NCI-H82 treated with DMSO at 0.1 percent for 48 hours (cell line): ENCODE measurements at regions not wholly inside any gene's neighbourhood (a gene's known extent, or its start where the extent isn't known, plus 50 kb on each side); places are given as distances from the start of the nearest gene placed in this dataset.
"Not testable (repeated sequence)": the region's sequence is repeated elsewhere in the genome, so short reads cannot be mapped to it uniquely, and the experiment has no call there.

ENCODE experiments used
- DNase-seq: peaks from one replicate; lab custom pipeline; 2025; ENCODE audit not compliant: unreplicated experiment; lab: John Stamatoyannopoulos, UW

DNA sequence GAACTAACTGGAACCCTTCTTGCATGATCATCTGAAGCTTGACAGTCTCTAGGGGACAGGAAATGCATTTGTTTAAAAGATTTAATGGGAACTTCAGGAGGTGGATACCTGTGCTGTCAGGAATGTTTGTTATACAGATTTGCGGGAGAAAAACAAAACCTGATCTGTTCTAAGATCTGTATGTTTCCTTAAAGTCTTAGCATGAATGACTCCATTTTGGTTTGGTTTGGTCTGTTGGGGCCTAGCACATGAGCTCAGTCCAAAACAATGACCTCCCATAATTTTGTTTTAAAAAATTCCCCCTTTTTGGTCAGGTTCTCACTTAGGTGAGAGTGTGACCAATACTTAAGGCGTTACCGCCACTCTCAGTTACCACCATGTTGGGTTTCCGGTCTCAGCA, 138.7 kb downstream of the AKR1D1 start:
- DNase-seq: no peak

DNA sequence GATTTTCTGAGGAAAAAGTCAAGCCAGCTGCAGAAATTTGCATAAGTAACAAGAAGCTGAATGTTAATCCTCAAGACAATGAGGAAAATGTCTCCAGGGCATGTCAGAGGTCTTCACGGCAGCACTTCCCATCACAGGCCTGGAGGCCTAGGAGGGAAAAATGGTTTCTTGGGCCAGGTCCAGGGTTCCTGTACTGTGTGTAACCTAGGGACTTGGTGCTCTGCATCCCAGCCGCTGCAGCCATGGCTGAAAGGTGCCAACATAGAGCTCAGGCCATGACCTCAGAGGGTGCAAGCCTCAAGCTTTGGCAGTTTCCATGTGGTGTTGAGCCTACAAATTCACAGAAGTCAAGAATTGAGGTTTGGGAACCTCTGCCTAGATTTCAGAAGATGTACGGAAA, 144.1 kb downstream of the AKR1D1 start:
- DNase-seq: not testable (repeated sequence)

DNA sequence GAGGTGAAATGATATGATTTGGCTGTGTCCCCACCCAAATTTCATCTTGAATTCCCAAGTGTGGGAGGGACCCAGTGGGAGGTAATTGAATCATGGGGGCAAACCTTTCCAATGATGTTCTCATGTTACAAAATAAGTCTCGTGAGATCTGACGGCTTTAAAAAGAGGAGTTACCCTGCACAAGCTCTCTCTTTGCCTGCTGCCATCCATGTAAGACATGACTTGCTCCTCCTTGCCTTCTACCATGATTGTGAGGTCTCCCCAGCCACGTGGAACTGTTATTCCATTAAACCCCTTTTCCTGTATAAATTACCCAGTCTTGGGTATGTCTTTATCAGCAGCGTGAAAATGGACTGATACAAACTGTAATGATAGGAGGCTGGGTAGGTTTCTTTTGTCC, 145.1 kb downstream of the AKR1D1 start:
- not testable (repeated sequence) for DNase-seq

DNA sequence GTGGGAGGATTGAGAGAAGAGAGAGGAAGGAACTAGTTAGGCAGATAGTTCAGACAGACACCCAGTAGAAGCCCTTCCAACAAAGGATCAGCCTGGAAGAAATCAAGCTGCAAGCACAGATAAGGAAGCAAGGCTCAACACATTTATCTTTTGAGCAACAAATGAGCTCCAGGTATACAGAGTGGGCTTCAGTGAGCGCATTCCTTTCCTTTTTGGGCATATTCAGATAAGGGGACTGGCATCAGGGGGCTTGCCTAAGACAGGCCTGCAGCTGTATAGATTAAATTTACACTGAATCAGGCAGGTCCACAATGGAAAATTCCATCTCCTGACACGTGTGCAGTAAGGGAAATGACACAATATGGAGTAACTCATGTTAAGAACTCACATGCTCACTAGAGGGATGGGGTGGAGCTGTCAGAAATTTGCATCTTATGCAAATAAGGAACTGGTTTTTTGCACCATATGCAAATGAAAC, 147.2 kb downstream of the AKR1D1 start:
- no peak for DNase-seq

DNA sequence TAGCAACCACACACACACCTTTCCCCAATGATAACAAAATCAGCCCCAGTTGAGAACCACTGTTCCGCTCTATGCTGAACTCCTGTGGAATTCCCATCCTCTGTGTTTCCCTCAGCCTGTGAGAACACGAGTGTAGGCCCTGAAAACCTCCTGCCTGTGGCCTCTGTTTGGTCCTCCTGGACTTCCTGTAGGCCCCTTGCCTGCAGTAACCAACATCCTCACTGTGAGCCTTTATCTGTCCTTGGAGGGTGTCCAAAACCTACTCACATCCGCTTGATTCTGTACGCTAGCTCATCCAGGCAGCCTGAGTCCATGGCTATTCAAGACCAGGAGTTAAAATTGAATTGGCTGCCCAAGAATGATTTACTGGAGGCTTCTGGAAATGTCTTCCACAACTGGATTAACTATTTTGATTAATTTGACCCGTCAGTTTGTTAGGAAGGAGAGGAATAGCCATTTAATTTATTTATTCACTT, 149.8 kb downstream of the AKR1D1 start:
- DNase-seq: no peak

DNA sequence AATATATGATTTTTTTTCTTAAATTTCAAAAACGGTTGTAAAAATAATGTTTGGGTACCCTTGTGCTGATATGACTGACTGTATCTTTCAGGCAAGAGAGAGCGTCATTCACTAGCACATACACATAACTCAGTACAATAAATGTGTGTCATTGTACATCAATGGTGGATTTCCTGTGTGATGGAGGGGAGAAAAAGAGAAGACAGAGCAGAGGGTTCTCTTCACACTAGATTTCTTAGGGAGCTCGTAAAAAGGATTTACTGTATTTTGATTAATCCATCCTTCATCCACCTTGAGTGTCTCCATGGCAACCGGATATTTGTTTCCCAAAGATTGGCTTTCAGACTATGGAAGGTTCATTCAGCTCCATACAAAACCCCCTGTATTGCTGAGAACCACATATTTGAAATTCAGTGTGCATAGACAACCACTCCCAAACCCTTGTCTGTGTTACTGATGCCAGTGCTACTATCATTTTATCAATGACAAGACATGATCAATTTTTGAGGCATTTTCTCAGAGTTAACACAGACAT, 150.6 kb downstream of the AKR1D1 start:
- DNase-seq: peak; percentile 7

DNA sequence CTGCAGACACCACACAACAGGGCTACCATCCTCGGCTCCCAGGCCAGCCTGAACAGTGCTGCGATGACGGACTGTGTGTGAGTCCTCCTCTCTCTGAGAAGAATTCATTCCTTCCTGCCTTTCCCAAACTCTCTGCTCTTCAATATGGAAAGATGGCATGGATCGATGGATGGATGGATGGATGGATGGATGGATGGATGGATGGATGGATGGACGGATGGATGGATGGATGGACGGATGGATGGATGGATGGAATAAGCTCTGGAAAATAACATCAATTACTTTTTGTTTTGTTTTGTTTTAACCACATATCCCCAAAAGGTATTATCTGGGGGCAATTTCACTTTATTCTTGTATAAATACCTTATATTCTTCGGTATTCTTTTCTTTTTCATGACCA, 151.9 kb downstream of the AKR1D1 start:
- no peak for DNase-seq

DNA sequence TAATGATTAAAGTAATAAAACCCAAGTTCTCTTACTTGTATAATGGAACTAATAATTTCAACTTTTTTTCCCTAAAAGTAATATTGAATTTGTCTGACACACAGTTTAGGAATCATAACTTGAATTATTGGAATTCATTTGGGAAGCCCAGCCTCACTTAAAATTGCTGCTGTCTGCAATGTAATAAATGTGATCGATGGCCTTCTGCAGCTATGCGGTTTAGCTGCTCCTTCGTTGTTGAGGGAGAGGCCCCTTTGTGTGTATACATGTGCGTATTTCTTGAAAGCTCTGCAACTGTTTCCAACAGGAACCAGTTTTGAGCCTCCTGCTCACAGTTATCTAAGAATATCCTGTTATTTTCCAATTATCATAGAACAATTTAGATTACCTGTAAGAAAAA, 152.5 kb downstream of the AKR1D1 start:
- DNase-seq: no peak

DNA sequence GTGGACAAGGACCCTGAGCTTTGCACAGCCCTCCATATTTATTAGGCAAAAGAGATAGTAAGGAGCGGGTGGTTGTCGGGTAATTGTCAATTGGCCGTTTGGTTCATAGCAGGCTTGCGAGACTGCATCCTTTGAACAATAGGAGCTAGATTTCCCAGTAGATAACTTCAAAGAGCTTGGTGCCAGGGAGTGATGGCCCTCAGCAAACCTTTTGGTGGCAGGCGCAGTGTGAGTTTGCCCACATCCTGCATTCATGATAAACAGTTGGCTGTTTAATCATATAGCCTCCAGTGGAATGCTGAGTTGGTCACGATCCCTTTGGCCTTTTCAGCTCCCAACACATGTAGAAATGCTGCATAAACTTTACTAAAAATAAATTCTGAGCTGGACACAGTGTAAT, 156.9 kb downstream of the AKR1D1 start:
- DNase-seq: no peak

DNA sequence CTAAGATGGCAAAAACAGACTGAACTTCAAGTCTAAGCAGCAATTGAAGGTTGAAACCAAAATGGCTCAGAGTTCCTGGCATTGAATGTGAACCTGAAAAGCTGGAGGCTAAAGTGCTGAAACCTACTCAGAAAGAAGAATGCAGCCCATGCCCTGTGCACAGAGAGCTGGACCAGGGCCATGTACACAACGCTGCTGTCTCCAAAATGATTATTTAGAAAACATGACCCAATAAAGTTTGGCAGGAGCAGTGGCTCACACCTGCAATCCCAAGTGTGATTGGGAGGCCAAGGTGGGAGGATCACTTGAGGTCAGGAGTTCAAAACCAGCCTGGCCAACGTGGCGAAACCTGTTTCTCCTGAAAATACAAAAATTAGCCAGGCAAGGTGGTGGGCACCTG, 158.9 kb downstream of the AKR1D1 start:
- no peak for DNase-seq

DNA sequence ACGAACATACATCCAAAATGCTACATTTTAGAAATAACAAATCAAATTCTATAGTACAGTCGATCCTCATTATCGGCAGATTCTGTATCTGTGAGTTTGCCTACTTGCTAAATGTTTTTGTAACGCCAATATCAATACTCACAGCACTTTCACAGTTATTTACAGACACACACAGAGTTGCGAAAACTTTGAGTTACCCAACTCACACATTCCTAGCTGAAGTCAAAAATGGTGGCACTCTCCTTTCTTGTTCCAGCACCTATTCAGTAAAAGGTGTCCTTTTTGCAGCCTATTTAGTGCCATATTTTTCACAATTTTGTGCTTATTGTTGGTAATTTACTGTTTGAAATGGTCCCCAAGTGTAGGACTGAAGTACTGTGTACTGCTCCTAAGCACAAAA, 161.7 kb downstream of the AKR1D1 start:
- no peak for DNase-seq

DNA sequence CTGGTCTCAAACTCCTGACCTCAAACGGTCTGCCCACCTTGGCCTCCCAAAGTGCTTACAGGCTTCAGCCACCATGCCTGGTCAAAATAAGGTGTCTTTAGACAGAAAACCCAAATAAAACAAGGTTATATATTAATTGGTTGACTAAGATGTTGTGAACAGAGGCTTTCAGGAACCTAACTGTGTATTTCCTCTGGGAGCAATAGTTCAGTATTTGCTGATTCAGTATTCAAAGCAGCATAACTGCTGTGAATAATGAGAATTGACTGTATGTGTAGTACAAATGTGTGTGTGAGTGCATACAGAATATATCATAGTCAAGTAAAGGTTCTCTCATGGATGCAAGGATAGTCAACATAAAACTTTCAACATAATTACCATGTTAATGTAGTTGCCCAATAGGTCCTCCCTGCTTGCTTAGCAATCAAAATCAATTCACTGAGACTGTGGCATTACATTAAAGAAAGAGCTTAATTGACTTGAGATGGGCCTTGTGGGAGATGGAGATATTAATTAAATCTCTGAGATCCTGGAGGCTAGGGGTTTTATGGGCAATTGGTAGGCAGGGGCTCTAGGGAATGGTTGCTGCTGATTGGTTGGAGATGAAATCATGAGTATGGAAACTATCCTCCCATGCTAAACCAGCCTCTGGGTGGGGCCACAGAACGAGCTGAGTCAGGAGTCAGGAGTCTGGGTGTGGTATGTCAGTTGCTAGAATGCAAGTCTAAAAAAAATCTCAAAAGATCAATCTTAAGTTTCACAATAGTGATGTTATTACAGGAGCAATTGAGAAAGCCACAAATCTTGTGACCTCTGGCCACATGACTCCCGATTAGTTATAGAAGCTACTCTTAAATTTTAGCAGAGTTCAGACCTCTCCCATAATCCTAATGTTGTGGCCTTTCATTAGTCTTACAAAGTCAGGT, 162.7 kb downstream of the AKR1D1 start:
- DNase-seq: no peak

DNA sequence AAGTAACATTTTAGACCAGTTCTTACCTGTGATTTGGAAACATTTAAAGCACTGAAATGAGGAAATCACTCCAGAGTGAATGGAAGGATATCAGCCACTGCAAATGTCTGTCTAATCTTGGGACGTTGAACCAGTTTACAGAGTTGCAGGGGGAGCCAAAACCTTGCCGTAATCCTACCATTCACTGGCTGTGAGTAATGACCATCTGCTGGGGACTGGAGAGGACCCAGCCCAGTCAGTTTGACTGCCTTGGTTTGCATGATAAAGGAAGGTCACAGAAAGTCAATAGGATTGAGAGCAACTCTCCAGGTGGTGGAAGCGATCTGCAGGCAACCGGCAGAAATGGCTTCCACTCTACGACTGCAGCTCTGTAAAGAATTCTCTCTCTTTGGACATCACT, 167.2 kb downstream of the AKR1D1 start:
- peak; percentile 93 for DNase-seq

DNA sequence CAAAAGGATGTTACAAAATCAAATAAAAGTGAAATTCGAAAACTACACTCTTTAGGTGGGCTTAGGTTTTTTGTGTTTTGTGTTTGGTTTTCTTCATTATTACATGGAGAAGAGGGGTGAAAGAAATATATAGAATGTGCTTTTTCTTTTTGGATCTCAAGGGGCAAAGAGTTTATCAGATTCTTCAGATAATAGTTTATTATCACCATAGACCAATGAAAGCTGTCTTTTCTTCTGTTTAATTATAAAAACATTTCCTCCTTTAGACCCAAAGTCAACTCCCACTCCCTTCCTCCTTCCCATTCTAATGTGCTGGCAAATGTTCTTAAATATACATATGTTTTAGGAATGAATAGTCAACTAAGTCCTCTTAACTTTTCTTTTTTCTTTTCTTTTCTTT, 167.6 kb downstream of the AKR1D1 start:
- no peak for DNase-seq

DNA sequence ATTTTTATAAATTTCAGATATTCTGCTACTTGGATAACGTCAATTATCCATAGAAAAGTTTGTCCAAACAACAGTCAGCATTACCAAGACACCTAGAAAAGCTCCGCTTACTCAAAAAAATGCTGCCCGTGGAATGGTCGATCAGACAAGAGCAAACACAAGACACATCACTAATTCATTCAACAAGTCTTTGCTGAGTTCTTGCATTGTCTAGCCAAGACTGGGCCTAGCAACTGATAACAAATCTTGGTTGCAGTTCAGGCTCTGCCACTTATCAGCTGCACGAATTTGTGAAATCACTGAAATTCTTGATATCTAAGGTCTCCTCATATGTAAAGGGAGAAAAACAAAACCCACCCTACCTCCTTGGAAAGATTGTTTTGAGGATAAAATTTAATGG, 168.3 kb downstream of the AKR1D1 start:
- no peak for DNase-seq

DNA sequence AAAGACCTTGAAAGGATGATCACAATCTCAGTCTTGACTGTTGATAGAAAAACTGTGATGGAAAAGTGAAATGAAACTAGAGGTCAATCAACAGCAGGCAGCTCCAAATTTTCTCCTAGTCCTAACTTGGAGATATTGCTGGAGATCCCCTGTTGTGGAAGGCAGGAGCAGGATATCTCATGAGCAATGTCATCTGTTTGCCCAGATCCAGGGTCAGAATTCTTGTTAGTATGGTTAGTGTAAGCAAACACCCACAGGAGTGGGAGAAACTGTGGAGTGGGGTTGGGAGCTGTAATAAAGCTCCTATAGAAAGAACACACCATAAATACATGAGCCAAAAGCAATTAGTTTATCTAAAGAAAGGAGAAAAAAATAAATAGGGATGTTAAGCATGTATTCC, 169.0 kb downstream of the AKR1D1 start:
- no peak for DNase-seq

DNA sequence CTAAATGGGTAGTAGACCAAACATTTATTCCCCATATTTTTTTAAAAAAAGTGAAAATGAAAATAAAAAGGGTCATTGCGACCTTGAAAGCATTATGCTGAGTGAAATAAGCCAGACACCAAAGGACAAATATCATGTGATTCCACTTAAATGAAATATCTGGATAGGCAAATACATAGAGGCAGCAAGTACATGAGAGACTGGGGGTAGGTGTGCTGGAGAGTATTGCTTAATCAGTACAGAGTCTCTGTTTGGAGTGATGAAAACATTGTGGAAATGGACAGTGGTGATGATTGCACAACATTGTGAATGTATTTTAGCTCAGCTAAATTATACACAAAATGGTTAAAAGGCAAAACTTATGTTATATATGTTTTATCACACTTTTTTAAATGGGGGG, 169.4 kb downstream of the AKR1D1 start:
- DNase-seq: no peak

DNA sequence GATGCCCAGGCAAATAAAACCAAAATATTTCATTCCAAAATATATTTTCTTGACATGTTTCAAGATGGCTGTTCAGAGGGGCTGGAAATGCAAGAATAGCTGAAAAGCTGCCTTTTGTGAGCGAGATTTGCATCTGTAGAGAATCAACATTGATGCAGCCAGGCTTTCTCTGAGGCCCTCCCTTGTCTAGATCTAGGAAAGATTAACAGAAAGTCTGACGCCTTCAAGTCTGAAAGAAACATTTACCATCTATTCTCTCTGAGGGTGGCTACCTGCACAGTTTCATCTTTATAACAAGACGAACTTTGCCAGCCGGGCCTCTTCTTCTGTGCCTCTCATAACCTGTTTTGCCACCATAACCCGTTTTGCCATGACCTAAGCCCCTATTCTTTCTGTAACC, 170.2 kb downstream of the AKR1D1 start:
- DNase-seq: no peak

DNA sequence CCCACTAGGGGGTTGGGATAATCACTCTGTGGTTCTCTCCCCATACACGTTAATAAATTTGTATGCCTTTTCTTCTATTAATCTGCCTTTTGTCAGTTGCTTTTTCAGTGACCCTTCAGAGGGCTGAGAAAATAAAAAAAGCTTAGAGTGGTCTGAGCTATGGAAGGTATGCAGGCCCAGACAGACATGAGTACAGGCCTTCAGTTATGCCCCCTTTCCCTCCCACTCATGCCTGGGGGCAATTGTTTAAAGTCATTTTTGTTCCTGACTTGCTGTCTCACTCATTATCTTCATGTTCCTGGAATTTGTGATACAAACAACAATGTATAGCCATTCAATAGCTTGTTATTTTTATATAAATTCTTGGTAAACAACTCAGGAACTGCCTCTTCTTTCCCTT, 170.8 kb downstream of the AKR1D1 start:
- no peak for DNase-seq

DNA sequence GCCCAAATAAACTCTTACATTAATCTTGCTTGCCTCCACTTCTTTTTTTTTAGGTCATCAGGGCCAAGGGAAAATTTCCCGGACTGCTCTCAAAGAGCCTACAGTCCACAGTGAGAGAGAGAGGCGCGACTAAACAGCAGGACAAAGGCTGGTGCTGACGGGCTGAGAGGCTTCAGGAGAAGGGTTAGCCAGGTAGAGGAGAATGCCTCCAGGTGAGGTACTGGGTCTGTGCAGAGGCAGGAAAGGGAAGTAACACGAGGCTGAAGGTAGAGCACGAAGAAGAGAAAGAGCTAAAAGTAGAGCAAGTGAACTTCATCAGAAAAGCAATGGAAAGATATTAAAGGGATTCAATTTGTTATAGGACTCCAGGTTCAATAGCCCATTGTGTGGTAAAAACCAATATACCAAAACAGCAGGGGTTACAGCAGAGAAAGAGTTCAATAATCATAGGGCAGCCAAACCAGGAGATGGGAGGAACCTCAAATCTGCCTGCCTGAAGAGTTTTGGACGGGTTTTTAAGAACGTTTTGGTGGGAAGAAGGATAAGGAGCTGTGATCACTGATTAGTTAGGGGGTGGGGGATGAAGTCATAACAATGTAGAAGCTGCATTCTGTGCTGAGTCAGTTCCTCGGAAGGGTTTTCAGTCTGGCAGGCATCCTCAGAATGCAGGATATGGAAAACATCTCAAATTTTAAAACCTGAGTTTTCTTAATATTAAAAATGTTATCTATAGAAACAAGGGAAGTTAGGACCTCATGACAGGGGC, 171.5 kb downstream of the AKR1D1 start:
- DNase-seq: no peak

DNA sequence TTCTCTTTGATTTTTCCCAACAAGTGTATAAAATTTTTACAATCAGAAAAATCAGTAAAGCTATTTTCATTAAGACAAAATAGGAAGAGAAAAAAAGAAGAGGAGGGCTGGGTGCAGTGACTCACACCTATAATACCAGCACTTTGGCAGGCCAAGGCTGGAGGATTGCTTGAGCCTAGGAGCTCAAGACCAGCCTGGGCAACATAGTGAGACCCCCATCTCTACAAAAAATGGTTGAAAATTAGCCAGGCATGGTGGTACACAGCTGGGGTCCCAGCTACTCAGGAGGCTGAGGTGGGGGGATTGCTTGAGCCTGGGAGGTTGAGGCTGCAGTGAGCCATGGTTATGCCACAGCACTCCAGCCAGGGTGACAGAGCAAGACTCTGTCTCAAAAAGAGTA, 172.3 kb downstream of the AKR1D1 start:
- no peak for DNase-seq

DNA sequence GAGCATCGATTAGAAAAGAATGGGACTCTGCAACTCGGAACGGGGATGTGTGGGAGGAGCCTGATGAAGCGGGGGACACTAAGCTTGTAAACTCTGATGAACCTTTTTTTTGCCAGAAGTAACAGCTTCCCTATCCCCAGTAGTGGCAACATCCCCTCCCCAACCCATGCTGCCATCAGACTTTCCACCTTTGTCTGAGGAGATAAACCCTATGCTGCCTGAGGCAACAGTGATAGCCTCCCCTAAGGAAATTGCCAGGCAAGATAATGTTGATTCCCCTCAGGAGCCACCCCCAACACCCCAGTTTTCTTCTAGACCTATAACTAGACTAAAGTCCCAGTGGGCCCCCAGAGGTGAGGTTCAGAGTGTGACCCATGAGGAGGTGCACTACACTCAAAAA, 173.7 kb downstream of the AKR1D1 start:
- no peak for DNase-seq
